Stomach (tissue), 4 donors: ENCODE measurements at regions not wholly inside any gene's neighbourhood (a gene's known extent, or its start where the extent isn't known, plus 50 kb on each side); places are given as distances from the start of the nearest gene placed in this dataset.

Source experiments
- POLR2A ChIP-seq, 4 donors: fragments of 450-650 bp; IDR thresholded peaks; one replicate each; pipeline ENCODE4 v1.6.1; 2016; ENCODE audit warnings: antibody characterized with exemption in 4 of 4, control low read depth in 2 of 4, mild to moderate bottlenecking in 1 of 4, moderate library complexity in 1 of 4
- POLR2AphosphoS5 ChIP-seq, 3 donors: sonication (generic); formaldehyde crosslinking; IDR thresholded peaks; one replicate each; pipeline ENCODE4 v1.6.1; 2016; ENCODE audit warnings: antibody characterized with exemption in 3 of 3
- TF ChIP-seq, protein P1 (sequence below), 7 experiments: fragments of 450-650 bp in 4 of 7; fragments of 200-600 bp in 3 of 7; sonication (generic) in 3 of 7; IDR thresholded peaks; one replicate each; pipeline ENCODE4 v1.5.1; 2016 to 2019; ENCODE audit warnings: antibody characterized with exemption in 7 of 7, control low read depth in 2 of 7, mild to moderate bottlenecking in 1 of 7

DNA sequence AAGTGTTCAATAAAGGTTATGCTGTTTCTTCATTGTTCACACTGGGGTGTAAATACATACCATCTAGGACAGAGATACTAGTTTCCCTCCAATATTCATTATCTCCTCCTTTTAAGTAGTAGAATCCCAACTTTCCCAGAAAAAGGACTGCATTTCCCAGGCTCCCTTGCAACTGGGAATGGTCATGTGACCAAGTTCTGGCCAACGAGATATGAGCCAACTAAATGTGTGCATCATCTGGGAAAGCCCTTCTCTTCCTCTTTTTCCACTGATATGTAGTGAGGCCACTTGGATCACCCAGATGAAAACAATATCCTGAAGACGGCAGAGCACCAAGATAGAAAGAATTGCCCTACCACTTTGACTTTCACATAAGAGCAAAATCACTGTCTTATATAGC lies 97.9 kb upstream of the PTPRT start:
- TF ChIP-seq, protein P1, sequence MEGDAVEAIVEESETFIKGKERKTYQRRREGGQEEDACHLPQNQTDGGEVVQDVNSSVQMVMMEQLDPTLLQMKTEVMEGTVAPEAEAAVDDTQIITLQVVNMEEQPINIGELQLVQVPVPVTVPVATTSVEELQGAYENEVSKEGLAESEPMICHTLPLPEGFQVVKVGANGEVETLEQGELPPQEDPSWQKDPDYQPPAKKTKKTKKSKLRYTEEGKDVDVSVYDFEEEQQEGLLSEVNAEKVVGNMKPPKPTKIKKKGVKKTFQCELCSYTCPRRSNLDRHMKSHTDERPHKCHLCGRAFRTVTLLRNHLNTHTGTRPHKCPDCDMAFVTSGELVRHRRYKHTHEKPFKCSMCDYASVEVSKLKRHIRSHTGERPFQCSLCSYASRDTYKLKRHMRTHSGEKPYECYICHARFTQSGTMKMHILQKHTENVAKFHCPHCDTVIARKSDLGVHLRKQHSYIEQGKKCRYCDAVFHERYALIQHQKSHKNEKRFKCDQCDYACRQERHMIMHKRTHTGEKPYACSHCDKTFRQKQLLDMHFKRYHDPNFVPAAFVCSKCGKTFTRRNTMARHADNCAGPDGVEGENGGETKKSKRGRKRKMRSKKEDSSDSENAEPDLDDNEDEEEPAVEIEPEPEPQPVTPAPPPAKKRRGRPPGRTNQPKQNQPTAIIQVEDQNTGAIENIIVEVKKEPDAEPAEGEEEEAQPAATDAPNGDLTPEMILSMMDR (IDR thresholded peaks at IDR 0.05) = no peak
- TF ChIP-seq POLR2A (IDR thresholded peaks at IDR 0.05) (no peak), POLR2AphosphoS5 (IDR thresholded peaks at IDR 0.05) (no peak)
